Endothelial cell of umbilical vein (primary cell): ENCODE measurements at regions not wholly inside any gene's neighbourhood (a gene's known extent, or its start where the extent isn't known, plus 50 kb on each side); places are given as distances from the start of the nearest gene placed in this dataset.
"Not testable (repeated sequence)": the region's sequence is repeated elsewhere in the genome, so short reads cannot be mapped to it uniquely, and the experiment has no call there.

Experiments
- EZH2 ChIP-seq: IDR thresholded peaks from 2 replicates; pipeline ENCODE4 v1.6.1; 2012; ENCODE audit warnings: borderline replicate concordance, low read depth, mild to moderate bottlenecking, moderate library complexity, low read length, inconsistent platforms; ENCODE audit not compliant: severe bottlenecking
- GATA2 ChIP-seq: IDR thresholded peaks from 2 replicates; pipeline ENCODE4 v1.7.0; 2011; ENCODE audit warnings: low read depth, mild to moderate bottlenecking, moderate library complexity, mixed read lengths, low read length; ENCODE audit not compliant: insufficient read length, insufficient read depth
- JUN ChIP-seq: IDR thresholded peaks from 2 replicates; pipeline ENCODE4 v1.6.1; 2011; ENCODE audit warnings: borderline replicate concordance, low read depth; ENCODE audit not compliant: insufficient read length, insufficient read depth
- MYC ChIP-seq: IDR thresholded peaks from one replicate; pipeline ENCODE4 v1.6.1; 2011; ENCODE audit warnings: mild to moderate bottlenecking, low read depth, low read length
- POLR2A ChIP-seq: IDR thresholded peaks from 2 replicates; pipeline ENCODE4 v1.6.1; 2012; ENCODE audit warnings: low read depth, mild to moderate bottlenecking, control low read depth, low read length
- POLR2AphosphoS5 ChIP-seq: IDR thresholded peaks from 2 replicates; pipeline ENCODE4 v1.6.1; 2012; ENCODE audit warnings: low read depth, mild to moderate bottlenecking, control low read depth, low read length, moderate library complexity; ENCODE audit not compliant: insufficient read depth
- TF ChIP-seq, protein P1 (sequence below), 2 donors: IDR thresholded peaks; 1 replicate in 1 of 2; 2 replicates in 1 of 2; pipeline ENCODE4 v1.5.1; 2011; ENCODE audit warnings: low read length in 2 of 2, mild to moderate bottlenecking in 2 of 2, moderate library complexity in 2 of 2, control low read depth in 1 of 2, inconsistent platforms in 1 of 2, low read depth in 1 of 2; ENCODE audit not compliant: insufficient read depth in 1 of 2; ENCODE audit errors: extremely low read depth in 1 of 2
- TF ChIP-seq, protein P2 (sequence below): IDR thresholded peaks from 2 replicates; pipeline ENCODE4 v1.6.1; 2011; ENCODE audit not compliant: insufficient read depth, insufficient read length

DNA sequence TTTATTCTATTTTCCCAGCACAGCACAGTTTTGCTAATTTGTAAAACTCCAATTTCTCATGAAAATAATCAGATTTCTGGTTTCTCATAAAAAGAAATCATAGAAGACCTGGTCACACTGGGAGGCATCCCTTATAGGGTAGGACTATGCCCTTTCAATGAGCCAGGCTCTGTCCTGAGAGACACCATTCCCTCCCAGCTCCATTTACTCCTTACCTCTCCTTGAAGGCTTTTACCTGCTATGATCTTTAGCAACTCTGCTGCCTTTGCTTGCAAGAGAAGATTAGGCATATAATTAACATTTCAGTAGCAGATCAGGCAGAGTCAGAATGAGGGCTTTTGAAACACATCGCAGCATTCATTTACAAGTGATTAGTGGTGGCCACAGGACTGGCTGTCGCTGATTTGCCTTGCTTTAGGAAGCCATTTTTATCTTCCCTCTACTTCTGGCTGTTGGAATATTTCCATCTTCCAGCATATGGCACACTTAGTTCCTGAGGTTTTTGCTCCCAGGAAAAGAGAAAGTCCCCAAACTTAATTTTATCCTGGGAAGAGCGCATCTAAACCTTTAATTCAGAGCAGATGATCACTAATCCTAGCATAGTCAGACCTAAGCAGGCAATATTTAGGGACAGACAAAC is 196.9 kb downstream of the SPATA31A1 start:
- not testable (repeated sequence) for TF ChIP-seq MYC, EZH2, POLR2A, GATA2, JUN, POLR2AphosphoS5
- TF ChIP-seq, protein P1, sequence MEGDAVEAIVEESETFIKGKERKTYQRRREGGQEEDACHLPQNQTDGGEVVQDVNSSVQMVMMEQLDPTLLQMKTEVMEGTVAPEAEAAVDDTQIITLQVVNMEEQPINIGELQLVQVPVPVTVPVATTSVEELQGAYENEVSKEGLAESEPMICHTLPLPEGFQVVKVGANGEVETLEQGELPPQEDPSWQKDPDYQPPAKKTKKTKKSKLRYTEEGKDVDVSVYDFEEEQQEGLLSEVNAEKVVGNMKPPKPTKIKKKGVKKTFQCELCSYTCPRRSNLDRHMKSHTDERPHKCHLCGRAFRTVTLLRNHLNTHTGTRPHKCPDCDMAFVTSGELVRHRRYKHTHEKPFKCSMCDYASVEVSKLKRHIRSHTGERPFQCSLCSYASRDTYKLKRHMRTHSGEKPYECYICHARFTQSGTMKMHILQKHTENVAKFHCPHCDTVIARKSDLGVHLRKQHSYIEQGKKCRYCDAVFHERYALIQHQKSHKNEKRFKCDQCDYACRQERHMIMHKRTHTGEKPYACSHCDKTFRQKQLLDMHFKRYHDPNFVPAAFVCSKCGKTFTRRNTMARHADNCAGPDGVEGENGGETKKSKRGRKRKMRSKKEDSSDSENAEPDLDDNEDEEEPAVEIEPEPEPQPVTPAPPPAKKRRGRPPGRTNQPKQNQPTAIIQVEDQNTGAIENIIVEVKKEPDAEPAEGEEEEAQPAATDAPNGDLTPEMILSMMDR (IDR thresholded peaks at IDR 0.05; ENCODE audit: extremely low read depth in 1 of 2, insufficient read depth in 1 of 2, low read depth in 1 of 2, low read length in 2 of 2): not testable (repeated sequence)
- TF ChIP-seq, protein P2, sequence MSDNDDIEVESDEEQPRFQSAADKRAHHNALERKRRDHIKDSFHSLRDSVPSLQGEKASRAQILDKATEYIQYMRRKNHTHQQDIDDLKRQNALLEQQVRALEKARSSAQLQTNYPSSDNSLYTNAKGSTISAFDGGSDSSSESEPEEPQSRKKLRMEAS: not testable (repeated sequence)
